ENCODE measurements at regions not wholly inside any gene's neighbourhood (a gene's known extent, or its start where the extent isn't known, plus 50 kb on each side); places are given as distances from the start of the nearest gene placed in this dataset.

- DNase-seq (no peak), ATAC-seq (ENCODE audit: low read depth in 2 of 2) (no peak)
- H3K4me3 ChIP-seq (ENCODE audit: low read depth, low read length): no peak overlapping the region
- H3K4me3 Mint-ChIP-seq: no peak overlapping the region
- no peaks in the 10 kb centered on the region for H3K36me3 Mint-ChIP-seq
- H3K27me3 Mint-ChIP-seq: no peaks in the 10 kb centered on the region
- H3K9me3 ChIP-seq (ENCODE audit: control insufficient read depth in 2 of 2, low read length in 2 of 2): peaks cover 0 to 4% of the 10 kb centered on the region in 2 experiments
- no peaks in the 10 kb centered on the region for H3K27me3 ChIP-seq (ENCODE audit: control insufficient read depth, insufficient read depth, low read length)
- peaks cover 2 to 32% (median 8%) of the 10 kb centered on the region in 7 donors for H3K9me3 Mint-ChIP-seq
- no peak overlapping the region for H3K27ac Mint-ChIP-seq
- H3K4me1 ChIP-seq (ENCODE audit: control insufficient read depth, insufficient read depth, low read length, poor library complexity, severe bottlenecking): no peaks in the 10 kb centered on the region
- H3K4me1 Mint-ChIP-seq: peaks cover 0 to 6% (median 0%) of the 10 kb centered on the region in 4 donors
- H3K27ac ChIP-seq (ENCODE audit: insufficient read depth, low read length, poor library complexity, severe bottlenecking): no peak overlapping the region
- no peaks in the 10 kb centered on the region for H3K36me3 ChIP-seq (ENCODE audit: control insufficient read depth, insufficient read depth, low read length)
These were observed 608.8 kb upstream of the SOX11 start for GRCh38 chr2:5083402-5083801.

DNA sequence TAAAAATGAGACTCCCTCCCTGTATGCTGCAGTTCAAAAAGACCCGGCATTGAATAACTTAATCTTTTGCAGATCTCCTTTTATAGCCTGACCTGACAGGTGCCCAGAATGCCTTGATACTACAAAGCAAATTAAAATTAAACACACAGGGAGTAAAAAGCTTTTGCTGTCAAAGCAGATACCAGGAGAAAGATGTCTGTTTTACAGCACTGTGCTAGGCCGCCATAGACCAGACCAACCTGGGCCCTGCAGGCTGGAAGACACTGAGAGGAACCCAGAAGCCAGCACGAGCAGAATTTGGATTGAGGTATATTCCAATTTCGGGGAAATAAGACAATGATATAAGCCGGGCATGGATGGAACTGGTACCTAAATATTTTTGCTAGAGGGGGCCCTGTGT lies 602.8 kb upstream of the SOX11 start:
- H3K27ac Mint-ChIP-seq: no peak overlapping the region
- Histone ChIP-seq H3K4me1 (ENCODE audit: control insufficient read depth, insufficient read depth, low read length, poor library complexity, severe bottlenecking) (no peaks in the 10 kb centered on the region), H3K4me3 (ENCODE audit: low read depth, low read length) (no peak overlapping the region), H3K27me3 (ENCODE audit: control insufficient read depth, insufficient read depth, low read length) (no peaks in the 10 kb centered on the region), H3K36me3 (ENCODE audit: control insufficient read depth, insufficient read depth, low read length) (no peaks in the 10 kb centered on the region), H3K27ac (ENCODE audit: insufficient read depth, low read length, poor library complexity, severe bottlenecking) (no peak overlapping the region), H3K9me3 (ENCODE audit: control insufficient read depth in 2 of 2, low read length in 2 of 2) (peaks cover 5 to 12% of the 10 kb centered on the region in 2 experiments)
- no peaks in the 10 kb centered on the region for H3K4me1 Mint-ChIP-seq
- ATAC-seq (ENCODE audit: low read depth in 2 of 2): no peak
- H3K27me3 Mint-ChIP-seq: no peaks in the 10 kb centered on the region
- no peak for DNase-seq
- no peaks in the 10 kb centered on the region for H3K36me3 Mint-ChIP-seq
- no peak overlapping the region for H3K4me3 Mint-ChIP-seq
- peaks cover 2 to 23% (median 4%) of the 10 kb centered on the region in 7 donors for H3K9me3 Mint-ChIP-seq

DNA sequence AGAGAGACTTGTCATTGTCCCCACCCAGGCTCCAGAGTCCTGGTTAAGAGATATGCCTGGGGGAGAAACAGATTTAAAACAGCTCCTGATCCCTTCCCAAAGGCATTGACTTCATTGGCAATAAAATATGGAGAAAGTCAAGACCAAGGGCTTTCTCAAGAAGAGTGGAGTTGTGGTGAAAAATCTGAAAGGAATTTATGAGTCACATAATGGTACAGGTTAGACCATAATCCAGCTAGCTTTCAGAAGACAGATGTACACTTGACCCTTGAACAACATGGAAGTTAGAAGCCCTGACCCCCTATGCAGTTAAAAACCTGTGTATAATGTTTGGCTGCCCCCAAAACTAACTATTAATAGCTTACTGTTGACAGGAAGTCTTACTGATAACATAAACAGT lies 599.1 kb upstream of the SOX11 start:
- peaks cover 5 to 12% of the 10 kb centered on the region in 2 experiments for H3K9me3 ChIP-seq (ENCODE audit: control insufficient read depth in 2 of 2, low read length in 2 of 2)

DNA sequence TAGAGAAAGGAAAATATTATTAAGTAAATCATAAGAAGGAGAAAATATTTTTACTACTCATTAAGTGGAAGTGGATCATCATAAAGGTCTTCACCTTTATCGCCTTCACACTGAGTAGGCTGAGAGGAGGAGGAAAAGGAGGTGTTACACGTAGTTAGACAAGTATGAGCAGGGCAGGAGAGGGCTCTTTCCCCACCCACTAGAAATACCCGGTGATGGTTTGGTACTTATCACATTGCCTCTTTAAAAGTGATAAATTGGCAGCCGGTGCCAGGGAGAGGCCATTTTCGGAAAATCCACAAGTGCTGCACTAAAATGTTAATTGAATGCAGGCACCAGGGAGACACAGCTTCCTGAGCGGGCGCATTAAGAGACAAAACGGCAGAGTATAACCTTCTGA lies 598.7 kb upstream of the SOX11 start:
- no peaks in the 10 kb centered on the region for H3K36me3 Mint-ChIP-seq
- Histone ChIP-seq H3K27ac (ENCODE audit: insufficient read depth, low read length, poor library complexity, severe bottlenecking) (no peak overlapping the region), H3K4me1 (ENCODE audit: control insufficient read depth, insufficient read depth, low read length, poor library complexity, severe bottlenecking) (no peaks in the 10 kb centered on the region), H3K36me3 (ENCODE audit: control insufficient read depth, insufficient read depth, low read length) (no peaks in the 10 kb centered on the region), H3K9me3 (ENCODE audit: control insufficient read depth in 2 of 2, low read length in 2 of 2) (peaks cover 5 to 12% of the 10 kb centered on the region in 2 experiments), H3K4me3 (ENCODE audit: low read depth, low read length) (no peak overlapping the region), H3K27me3 (ENCODE audit: control insufficient read depth, insufficient read depth, low read length) (no peaks in the 10 kb centered on the region)
- H3K27me3 Mint-ChIP-seq: no peaks in the 10 kb centered on the region
- H3K27ac Mint-ChIP-seq: no peak overlapping the region
- H3K9me3 Mint-ChIP-seq: peaks cover 3 to 36% (median 12%) of the 10 kb centered on the region in 7 donors
- no peaks in the 10 kb centered on the region for H3K4me1 Mint-ChIP-seq
- DNase-seq (no peak), ATAC-seq (ENCODE audit: low read depth in 2 of 2) (no peak)
- no peak overlapping the region for H3K4me3 Mint-ChIP-seq

More for the DNA sequence above, 599.1 kb upstream of the SOX11 start:
- no peak overlapping the region for H3K4me3 ChIP-seq (ENCODE audit: low read depth, low read length)
- Mint-ChIP-seq H3K27me3 (no peaks in the 10 kb centered on the region), H3K27ac (no peak overlapping the region), H3K4me1 (no peaks in the 10 kb centered on the region), H3K9me3 (peaks cover 3 to 32% (median 12%) of the 10 kb centered on the region in 7 donors), H3K36me3 (no peaks in the 10 kb centered on the region), H3K4me3 (no peak overlapping the region)
- DNase-seq (no peak), ATAC-seq (ENCODE audit: low read depth in 2 of 2) (no peak)
- H3K27ac ChIP-seq (ENCODE audit: insufficient read depth, low read length, poor library complexity, severe bottlenecking): no peak overlapping the region
- H3K36me3 ChIP-seq (ENCODE audit: control insufficient read depth, insufficient read depth, low read length): no peaks in the 10 kb centered on the region
- H3K4me1 ChIP-seq (ENCODE audit: control insufficient read depth, insufficient read depth, low read length, poor library complexity, severe bottlenecking): no peaks in the 10 kb centered on the region
- no peaks in the 10 kb centered on the region for H3K27me3 ChIP-seq (ENCODE audit: control insufficient read depth, insufficient read depth, low read length)

DNA sequence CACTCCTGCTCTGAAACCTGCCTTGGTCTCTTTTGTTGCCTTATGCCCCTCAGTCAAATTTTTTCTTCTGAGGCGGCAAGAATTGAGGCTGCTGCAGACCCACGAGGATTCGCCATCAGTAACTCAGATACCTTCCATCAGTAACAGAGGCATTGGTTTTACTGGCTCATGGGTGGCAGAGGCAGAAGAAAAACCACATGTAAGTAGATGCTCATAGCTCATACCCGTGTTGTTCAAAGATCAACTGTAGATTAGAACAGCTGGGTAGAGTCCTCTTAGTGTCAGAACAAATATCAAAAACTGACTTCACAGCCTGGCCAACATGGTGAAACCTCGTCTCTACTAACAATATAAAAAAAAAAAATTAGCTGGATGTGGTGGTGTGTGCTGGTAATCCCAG lies 598.0 kb upstream of the SOX11 start:
- DNase-seq: no peak
- no peaks in the 10 kb centered on the region for H3K4me1 ChIP-seq (ENCODE audit: control insufficient read depth, insufficient read depth, low read length, poor library complexity, severe bottlenecking)
- H3K27ac Mint-ChIP-seq: no peak overlapping the region
- H3K4me1 Mint-ChIP-seq: no peaks in the 10 kb centered on the region
- peaks cover 6 to 41% (median 11%) of the 10 kb centered on the region in 7 donors for H3K9me3 Mint-ChIP-seq
- H3K36me3 Mint-ChIP-seq: no peaks in the 10 kb centered on the region
- H3K36me3 ChIP-seq (ENCODE audit: control insufficient read depth, insufficient read depth, low read length): no peaks in the 10 kb centered on the region
- no peaks in the 10 kb centered on the region for H3K27me3 Mint-ChIP-seq
- no peak for ATAC-seq (ENCODE audit: low read depth in 2 of 2)
- H3K27ac ChIP-seq (ENCODE audit: insufficient read depth, low read length, poor library complexity, severe bottlenecking): no peak overlapping the region
- H3K9me3 ChIP-seq (ENCODE audit: control insufficient read depth in 2 of 2, low read length in 2 of 2): peaks cover 5 to 12% of the 10 kb centered on the region in 2 experiments
- H3K27me3 ChIP-seq (ENCODE audit: control insufficient read depth, insufficient read depth, low read length): no peaks in the 10 kb centered on the region
- no peak overlapping the region for H3K4me3 Mint-ChIP-seq
- H3K4me3 ChIP-seq (ENCODE audit: low read depth, low read length): no peak overlapping the region

DNA sequence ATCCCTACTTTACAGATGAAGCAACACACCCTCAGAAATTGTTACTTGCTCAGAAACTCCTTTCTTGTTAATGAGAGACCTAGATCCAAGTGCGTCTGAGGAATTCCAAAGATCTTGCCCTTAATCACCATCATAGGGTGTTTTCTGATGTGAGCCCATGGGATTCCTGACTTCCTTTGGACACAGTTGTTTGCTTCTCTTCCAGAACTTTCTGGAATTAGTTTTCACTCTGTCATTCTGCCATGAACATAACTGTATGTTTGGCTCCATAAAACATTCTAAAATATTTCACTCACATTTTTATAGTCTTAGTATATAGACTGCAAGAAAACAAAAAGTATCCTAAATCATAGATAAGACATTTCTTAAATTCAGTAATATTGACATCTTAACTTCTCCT lies 593.9 kb upstream of the SOX11 start:
- Histone ChIP-seq H3K27me3 (ENCODE audit: control insufficient read depth, insufficient read depth, low read length) (no peaks in the 10 kb centered on the region), H3K27ac (ENCODE audit: insufficient read depth, low read length, poor library complexity, severe bottlenecking) (no peak overlapping the region), H3K4me3 (ENCODE audit: low read depth, low read length) (no peak overlapping the region), H3K9me3 (ENCODE audit: control insufficient read depth in 2 of 2, low read length in 2 of 2) (no peaks in the 10 kb centered on the region), H3K36me3 (ENCODE audit: control insufficient read depth, insufficient read depth, low read length) (no peaks in the 10 kb centered on the region), H3K4me1 (ENCODE audit: control insufficient read depth, insufficient read depth, low read length, poor library complexity, severe bottlenecking) (no peaks in the 10 kb centered on the region)
- no peak for DNase-seq
- Mint-ChIP-seq H3K36me3 (no peaks in the 10 kb centered on the region), H3K9me3 (peaks cover 5 to 43% (median 17%) of the 10 kb centered on the region in 7 donors), H3K27ac (no peak overlapping the region), H3K4me3 (no peak overlapping the region), H3K4me1 (no peaks in the 10 kb centered on the region), H3K27me3 (no peaks in the 10 kb centered on the region)
- no peak for ATAC-seq (ENCODE audit: low read depth in 2 of 2)

DNA sequence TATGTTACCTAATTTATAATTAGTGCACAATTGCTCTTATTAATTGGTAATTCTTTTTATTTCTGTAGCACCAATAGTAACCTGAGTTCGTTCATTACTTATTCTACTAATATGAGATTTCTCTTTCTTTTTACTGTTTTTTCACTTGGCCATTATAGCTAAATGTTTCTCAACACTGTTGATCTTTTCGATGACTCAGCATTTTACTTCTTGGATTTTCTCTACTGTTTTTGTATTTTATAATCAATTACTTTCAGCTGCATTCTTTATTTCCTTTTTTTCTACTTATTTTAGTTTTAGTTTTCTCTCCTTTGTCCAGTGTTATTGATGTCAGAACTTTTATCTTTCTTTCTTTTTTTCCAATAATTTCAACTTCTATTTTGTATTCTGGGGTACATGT lies 589.4 kb upstream of the SOX11 start:
- no peaks in the 10 kb centered on the region for H3K36me3 Mint-ChIP-seq
- no peaks in the 10 kb centered on the region for H3K4me1 Mint-ChIP-seq
- peaks cover 7 to 34% (median 11%) of the 10 kb centered on the region in 7 donors for H3K9me3 Mint-ChIP-seq
- DNase-seq: no peak
- no peak overlapping the region for H3K4me3 Mint-ChIP-seq
- Histone ChIP-seq H3K27ac (ENCODE audit: insufficient read depth, low read length, poor library complexity, severe bottlenecking) (no peak overlapping the region), H3K27me3 (ENCODE audit: control insufficient read depth, insufficient read depth, low read length) (no peaks in the 10 kb centered on the region), H3K9me3 (ENCODE audit: control insufficient read depth in 2 of 2, low read length in 2 of 2) (no peaks in the 10 kb centered on the region), H3K4me3 (ENCODE audit: low read depth, low read length) (no peak overlapping the region), H3K36me3 (ENCODE audit: control insufficient read depth, insufficient read depth, low read length) (no peaks in the 10 kb centered on the region), H3K4me1 (ENCODE audit: control insufficient read depth, insufficient read depth, low read length, poor library complexity, severe bottlenecking) (no peaks in the 10 kb centered on the region)
- no peaks in the 10 kb centered on the region for H3K27me3 Mint-ChIP-seq
- ATAC-seq (ENCODE audit: low read depth in 2 of 2): no peak
- no peak overlapping the region for H3K27ac Mint-ChIP-seq

DNA sequence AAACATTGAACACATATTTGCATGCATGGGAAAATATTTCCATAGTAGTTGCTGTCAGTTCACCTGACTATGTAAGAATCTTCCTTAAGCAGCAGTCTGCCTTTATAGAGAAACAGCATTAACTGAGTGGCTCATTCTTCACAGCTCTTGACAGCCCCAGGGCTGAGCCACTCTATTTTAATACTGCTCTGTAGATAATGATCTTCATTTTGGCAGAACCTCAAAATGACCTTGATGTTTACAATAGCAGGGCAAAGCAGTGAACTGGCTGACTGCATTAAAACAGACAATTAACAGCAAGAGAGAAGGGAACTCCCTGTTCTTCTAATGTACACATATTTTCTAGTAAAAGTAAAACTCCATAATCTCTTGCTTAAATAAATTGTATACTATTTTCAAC lies 580.6 kb upstream of the SOX11 start:
- no peaks in the 10 kb centered on the region for H3K27me3 Mint-ChIP-seq
- DNase-seq: no peak
- no peak overlapping the region for H3K4me3 Mint-ChIP-seq
- H3K27ac Mint-ChIP-seq: no peak overlapping the region
- H3K4me1 ChIP-seq (ENCODE audit: control insufficient read depth, insufficient read depth, low read length, poor library complexity, severe bottlenecking): no peaks in the 10 kb centered on the region
- H3K36me3 Mint-ChIP-seq: no peaks in the 10 kb centered on the region
- H3K27ac ChIP-seq (ENCODE audit: insufficient read depth, low read length, poor library complexity, severe bottlenecking): no peak overlapping the region
- H3K4me3 ChIP-seq (ENCODE audit: low read depth, low read length): no peak overlapping the region
- H3K36me3 ChIP-seq (ENCODE audit: control insufficient read depth, insufficient read depth, low read length): no peaks in the 10 kb centered on the region
- no peak for ATAC-seq (ENCODE audit: low read depth in 2 of 2)
- peaks cover 0 to 28% (median 10%) of the 10 kb centered on the region in 7 donors for H3K9me3 Mint-ChIP-seq
- H3K4me1 Mint-ChIP-seq: no peaks in the 10 kb centered on the region
- H3K27me3 ChIP-seq (ENCODE audit: control insufficient read depth, insufficient read depth, low read length): no peaks in the 10 kb centered on the region
- peaks cover 6 to 15% of the 10 kb centered on the region in 2 experiments for H3K9me3 ChIP-seq (ENCODE audit: control insufficient read depth in 2 of 2, low read length in 2 of 2)

Data from CD4-positive, CD25-positive, alpha-beta regulatory T cell (primary cell).